HUES48 (cell line): ENCODE measurements at regions not wholly inside any gene's neighbourhood (a gene's known extent, or its start where the extent isn't known, plus 50 kb on each side); places are given as distances from the start of the nearest gene placed in this dataset.

Experiments
- H3K27ac ChIP-seq: one replicate; pipeline ENCODE4 v1.7.0; 2013; ENCODE audit warnings: low read depth, low read length, inconsistent platforms
- H3K27me3 ChIP-seq: 2 replicates; pipeline ENCODE4 v1.6.1; 2013; ENCODE audit warnings: mild to moderate bottlenecking, low read length; ENCODE audit not compliant: control insufficient read depth, insufficient read depth
- H3K36me3 ChIP-seq: 2 replicates; pipeline ENCODE4 v1.6.1; 2013; ENCODE audit warnings: low read length; ENCODE audit not compliant: control insufficient read depth, insufficient read depth
- H3K4me1 ChIP-seq: 2 replicates; pipeline ENCODE4 v1.6.1; 2013; ENCODE audit warnings: mild to moderate bottlenecking, low read length; ENCODE audit not compliant: control insufficient read depth, insufficient read depth
- H3K4me3 ChIP-seq: 2 replicates; pipeline ENCODE4 v1.5.1; 2013; ENCODE audit warnings: mild to moderate bottlenecking, low read depth, low read length
- H3K9ac ChIP-seq: 2 replicates; pipeline ENCODE4 v1.6.1; 2013; ENCODE audit warnings: mild to moderate bottlenecking, low read depth, low read length, moderate library complexity
- H3K9me3 ChIP-seq: 2 replicates; pipeline ENCODE4 v1.6.1; 2013; ENCODE audit warnings: low read length; ENCODE audit not compliant: control insufficient read depth, insufficient read depth

DNA sequence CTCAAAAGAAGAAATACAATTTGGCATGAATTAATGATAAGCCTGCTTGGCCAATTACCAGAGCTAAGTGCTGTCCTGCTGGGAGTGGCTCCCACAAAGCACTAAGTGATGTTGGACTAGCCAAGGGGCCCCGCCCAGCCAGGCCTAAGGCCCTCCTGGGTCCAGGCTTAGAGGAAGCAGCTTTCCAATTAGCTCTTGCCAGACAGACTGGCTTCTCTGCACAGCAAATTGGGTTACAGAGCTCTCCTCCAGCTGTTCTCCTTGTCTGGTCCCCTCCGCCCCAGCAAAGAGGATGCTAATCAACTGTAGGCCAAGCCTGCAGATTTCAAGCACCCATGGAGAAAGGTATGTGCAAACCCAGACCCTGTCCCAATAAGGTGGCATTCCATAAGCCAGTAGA is 151.9 kb downstream of the DMRTA2 start:
- Histone ChIP-seq H3K4me3 (no peak overlapping the region), H3K27me3 (no peaks in the 10 kb centered on the region), H3K9me3 (no peaks in the 10 kb centered on the region), H3K27ac (no peak overlapping the region), H3K4me1 (peaks cover 16% of the 10 kb centered on the region), H3K36me3 (no peaks in the 10 kb centered on the region), H3K9ac (no peak overlapping the region)

DNA sequence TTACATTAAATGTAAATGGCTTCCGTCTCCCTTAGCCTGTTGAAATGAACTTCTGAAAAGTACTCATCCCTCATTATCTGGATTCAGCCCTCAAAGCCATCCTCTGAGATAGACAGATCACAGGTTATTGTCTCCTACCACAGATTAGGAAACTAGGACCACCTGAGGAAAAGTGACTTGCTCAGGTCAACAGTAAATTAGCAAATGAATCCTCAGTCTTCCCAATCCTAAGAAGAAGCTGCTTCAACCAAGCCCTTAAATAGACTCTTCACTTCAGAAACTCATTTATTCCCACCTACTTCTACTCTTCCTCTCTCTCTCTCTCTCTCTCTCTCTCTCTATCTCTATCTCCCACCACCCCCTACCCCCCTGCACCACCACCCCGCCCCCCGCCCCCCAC is 152.3 kb downstream of the DMRTA2 start:
- Histone ChIP-seq H3K27me3 (no peaks in the 10 kb centered on the region), H3K27ac (no peak overlapping the region), H3K9me3 (no peaks in the 10 kb centered on the region), H3K4me1 (peaks cover 12% of the 10 kb centered on the region), H3K4me3 (no peak overlapping the region), H3K36me3 (no peaks in the 10 kb centered on the region), H3K9ac (no peak overlapping the region)

DNA sequence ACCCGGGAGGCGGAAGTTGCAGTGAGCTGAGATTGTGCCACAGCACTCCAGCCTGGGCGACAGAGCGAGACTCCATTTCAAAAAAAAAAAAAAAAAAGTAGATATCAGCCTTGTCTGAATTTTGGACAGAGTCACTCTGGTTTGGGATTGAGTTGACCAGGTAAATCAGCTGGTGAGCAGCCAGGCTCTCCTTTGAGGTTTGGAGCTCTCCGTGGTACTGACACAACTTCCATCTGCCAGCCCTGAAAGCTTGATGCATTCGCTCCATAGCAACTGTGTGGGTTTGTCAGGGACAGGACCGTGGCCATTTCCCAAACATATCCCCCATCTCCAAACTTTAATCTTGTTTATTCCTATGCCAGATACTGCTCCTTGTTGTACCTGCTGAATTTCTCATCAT is 155.2 kb downstream of the DMRTA2 start:
- Histone ChIP-seq H3K9me3 (no peaks in the 10 kb centered on the region), H3K4me1 (peaks cover 6% of the 10 kb centered on the region), H3K27ac (no peak overlapping the region), H3K4me3 (no peak overlapping the region), H3K9ac (no peak overlapping the region), H3K36me3 (no peaks in the 10 kb centered on the region), H3K27me3 (no peaks in the 10 kb centered on the region)

DNA sequence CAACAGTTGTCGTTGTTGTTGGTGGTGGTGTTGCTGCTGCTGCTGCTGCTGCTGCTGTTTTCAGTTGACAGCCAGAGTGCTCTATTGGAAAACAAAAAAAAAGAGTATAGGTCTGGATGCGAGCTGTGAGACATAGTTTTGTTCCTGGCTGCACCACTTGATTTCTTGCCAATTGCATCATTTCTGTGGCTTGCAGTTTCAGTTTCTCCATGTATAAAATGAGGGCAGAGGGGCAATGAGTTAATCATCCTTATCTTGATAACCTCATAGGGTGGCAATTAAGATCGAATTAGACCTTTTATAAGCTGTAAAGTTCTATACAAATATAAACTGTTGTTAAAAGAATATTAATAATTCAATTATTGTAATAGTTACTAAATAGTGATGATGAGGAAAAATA is 156.7 kb downstream of the DMRTA2 start:
- Histone ChIP-seq H3K27me3 (no peaks in the 10 kb centered on the region), H3K9me3 (no peaks in the 10 kb centered on the region), H3K36me3 (no peaks in the 10 kb centered on the region), H3K27ac (no peak overlapping the region), H3K4me1 (peaks cover 3% of the 10 kb centered on the region), H3K4me3 (no peak overlapping the region), H3K9ac (no peak overlapping the region)

DNA sequence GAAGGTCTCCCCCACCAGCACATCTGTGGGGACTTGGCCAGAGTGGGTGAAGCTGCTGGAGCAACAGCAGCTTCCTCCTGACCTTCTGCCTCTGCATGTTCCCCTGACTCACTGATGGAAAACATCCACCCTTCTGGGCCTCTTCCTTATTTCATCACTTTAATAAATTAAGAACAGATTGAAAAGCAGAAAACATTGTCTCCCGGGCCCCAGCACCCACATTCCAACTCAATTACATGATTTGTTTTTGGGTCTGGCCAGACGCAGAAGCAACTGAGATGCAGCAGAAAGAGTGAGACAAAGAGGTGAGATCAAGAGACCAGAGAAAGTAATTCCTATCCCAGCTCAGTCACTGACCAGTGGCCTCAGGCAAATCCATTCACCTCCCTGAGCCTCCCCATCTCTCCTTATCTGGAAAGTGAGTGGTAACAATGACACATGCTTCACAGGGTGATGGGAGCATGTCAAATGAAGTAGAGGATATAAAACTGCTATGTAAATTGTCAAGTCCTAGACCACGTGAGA is 157.1 kb downstream of the ELAVL4 start:
- Histone ChIP-seq H3K9me3 (no peaks in the 10 kb centered on the region), H3K36me3 (no peaks in the 10 kb centered on the region), H3K9ac (no peak overlapping the region), H3K27me3 (no peaks in the 10 kb centered on the region), H3K4me3 (no peak overlapping the region), H3K27ac (no peak overlapping the region), H3K4me1 (no peaks in the 10 kb centered on the region)

DNA sequence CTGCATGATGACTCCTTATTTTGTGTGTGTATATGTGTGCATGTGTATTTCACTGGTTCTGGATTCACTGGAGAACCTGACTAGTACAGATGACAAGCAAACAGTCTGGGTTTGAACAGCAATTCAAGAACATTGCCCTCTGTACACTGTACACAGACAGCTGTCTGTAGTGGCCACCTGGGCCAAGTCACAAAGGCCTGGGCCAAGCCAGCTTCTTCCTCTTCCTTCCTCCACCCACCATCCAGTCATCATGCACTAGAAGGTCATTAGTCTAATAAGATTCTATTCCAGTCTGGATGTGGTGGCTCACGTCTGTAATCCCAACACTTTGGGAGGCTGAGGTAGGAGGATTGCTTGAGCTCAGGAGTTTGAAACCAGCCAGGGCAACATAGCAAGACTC is 155.9 kb downstream of the ELAVL4 start:
- H3K4me3 ChIP-seq = no peak overlapping the region
- no peaks in the 10 kb centered on the region for H3K9me3 ChIP-seq
- no peak overlapping the region for H3K9ac ChIP-seq
- no peak overlapping the region for H3K27ac ChIP-seq
- H3K36me3 ChIP-seq = no peaks in the 10 kb centered on the region
- H3K27me3 ChIP-seq = no peaks in the 10 kb centered on the region
- H3K4me1 ChIP-seq = no peaks in the 10 kb centered on the region

DNA sequence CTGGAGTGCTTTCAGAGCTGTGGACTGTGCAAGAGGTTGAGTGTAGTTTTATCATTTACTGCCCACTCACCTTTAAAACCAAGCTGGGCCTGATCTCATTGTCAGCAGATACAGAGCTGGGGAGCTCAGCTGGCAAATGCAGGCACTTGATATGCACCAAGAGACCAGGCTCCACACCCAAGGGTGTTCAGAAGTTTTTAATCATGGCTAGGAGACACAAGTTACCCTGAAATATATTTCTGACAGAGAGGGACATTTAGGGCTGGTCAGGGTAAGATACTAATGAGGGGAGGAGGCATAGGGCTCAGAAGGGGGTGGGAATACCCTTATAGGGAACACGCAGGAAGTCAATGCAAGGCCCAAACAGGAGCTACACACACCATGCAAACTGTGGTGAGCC is 153.7 kb downstream of the ELAVL4 start:
- H3K27me3 ChIP-seq = no peaks in the 10 kb centered on the region
- no peak overlapping the region for H3K27ac ChIP-seq
- no peaks in the 10 kb centered on the region for H3K4me1 ChIP-seq
- no peaks in the 10 kb centered on the region for H3K36me3 ChIP-seq
- no peaks in the 10 kb centered on the region for H3K9me3 ChIP-seq
- no peak overlapping the region for H3K4me3 ChIP-seq
- H3K9ac ChIP-seq = no peak overlapping the region

DNA sequence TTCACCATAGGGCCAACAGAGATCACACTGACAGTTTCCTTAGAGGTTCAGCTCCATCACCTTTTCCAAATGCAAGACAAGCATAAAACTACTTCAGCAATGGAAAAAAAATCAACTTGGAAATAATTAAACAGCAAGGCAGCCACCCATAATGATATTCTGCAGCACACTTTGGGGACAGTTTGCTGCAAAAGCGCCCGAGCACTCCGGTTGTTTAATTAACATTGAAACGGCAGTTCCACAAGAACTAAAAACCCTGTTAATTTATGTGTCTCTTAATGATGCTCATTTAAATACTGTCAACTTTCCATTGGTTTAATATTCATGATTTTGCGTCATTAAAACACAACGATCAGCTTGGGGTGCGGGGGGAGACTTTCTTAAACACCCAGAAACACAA is 153.2 kb downstream of the ELAVL4 start:
- H3K27ac ChIP-seq = no peak overlapping the region
- H3K9ac ChIP-seq = no peak overlapping the region
- H3K9me3 ChIP-seq = no peaks in the 10 kb centered on the region
- no peaks in the 10 kb centered on the region for H3K27me3 ChIP-seq
- H3K4me1 ChIP-seq = no peaks in the 10 kb centered on the region
- H3K4me3 ChIP-seq = no peak overlapping the region
- no peaks in the 10 kb centered on the region for H3K36me3 ChIP-seq

DNA sequence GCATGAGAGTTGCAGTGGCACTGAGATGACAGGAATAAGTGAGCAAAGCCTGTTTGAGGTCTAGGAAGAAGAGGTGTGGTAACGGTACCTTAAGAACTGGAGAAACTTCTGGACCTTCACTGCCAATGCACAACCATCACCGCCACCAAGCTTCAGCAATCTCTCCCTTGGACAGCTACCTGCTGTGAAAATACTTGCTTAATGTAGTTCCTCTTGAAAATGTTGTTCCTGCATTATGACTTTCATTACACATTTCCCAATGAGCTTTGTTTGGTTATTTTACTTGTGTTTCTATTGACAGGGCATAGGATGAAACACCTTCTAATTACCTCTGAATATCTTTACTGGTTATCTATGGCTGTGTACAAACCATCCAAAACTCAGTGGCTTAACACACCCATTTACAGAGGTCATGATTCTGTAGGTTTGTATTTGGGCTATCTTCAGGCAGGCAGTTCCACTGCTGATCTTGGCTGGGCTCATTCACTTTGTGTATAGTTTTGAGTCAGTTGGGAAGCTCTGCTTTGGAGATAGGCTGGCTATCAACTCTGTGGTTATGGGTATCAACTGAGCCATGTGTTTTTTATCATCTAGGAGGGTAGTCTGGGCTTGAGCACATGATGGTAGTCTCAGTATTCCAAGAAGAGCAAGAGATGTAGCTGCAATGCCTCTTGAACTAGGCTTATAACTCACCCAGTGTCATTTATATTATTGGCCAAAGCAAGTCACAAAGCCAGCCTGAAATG is 149.4 kb downstream of the ELAVL4 start:
- no peak overlapping the region for H3K4me3 ChIP-seq
- no peaks in the 10 kb centered on the region for H3K9me3 ChIP-seq
- no peaks in the 10 kb centered on the region for H3K4me1 ChIP-seq
- H3K9ac ChIP-seq = no peak overlapping the region
- H3K27me3 ChIP-seq = no peaks in the 10 kb centered on the region
- H3K36me3 ChIP-seq = no peaks in the 10 kb centered on the region
- H3K27ac ChIP-seq = no peak overlapping the region

DNA sequence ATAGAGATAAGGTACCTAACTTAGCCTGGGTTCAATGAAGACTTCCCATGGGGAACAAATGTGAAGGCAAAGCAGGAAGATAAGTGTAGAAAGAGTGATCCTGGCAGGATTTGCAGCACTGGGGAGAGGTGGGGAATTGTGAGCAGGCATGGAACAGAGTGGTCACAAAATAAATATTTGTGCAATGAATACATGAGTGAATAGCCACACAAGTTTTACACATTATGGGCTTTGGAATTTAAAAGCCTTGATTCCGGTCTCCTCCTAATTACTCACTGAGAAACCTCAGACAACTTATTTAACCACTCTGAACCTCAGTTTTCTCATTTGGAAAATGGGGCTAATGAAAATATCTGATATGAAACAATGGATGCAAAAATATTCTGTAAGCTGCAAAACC is 148.3 kb downstream of the ELAVL4 start:
- H3K4me1 ChIP-seq = peaks cover 3% of the 10 kb centered on the region; the same call in 1 of the 2 replicates
- H3K36me3 ChIP-seq = no peaks in the 10 kb centered on the region
- no peak overlapping the region for H3K27ac ChIP-seq
- H3K9me3 ChIP-seq = no peaks in the 10 kb centered on the region
- no peaks in the 10 kb centered on the region for H3K27me3 ChIP-seq
- no peak overlapping the region for H3K9ac ChIP-seq
- H3K4me3 ChIP-seq = no peak overlapping the region
